ENCODE measurements at regions not wholly inside any gene's neighbourhood (a gene's known extent, or its start where the extent isn't known, plus 50 kb on each side); places are given as distances from the start of the nearest gene placed in this dataset.

- Mint-ChIP-seq H3K4me1 (no peaks in the 10 kb centered on the region), H3K36me3 (ENCODE audit: low read depth) (no peaks in the 10 kb centered on the region), H3K27me3 (peaks cover 16% of the 10 kb centered on the region), H3K4me3 (no peak overlapping the region), H3K27ac (no peak overlapping the region), H3K9me3 (peaks cover 8% of the 10 kb centered on the region)
- ChIA-PET POLR2A (no interaction called here), CTCF (no interaction called here)
- DNase-seq, result no peak
Measured at GRCh38 chr10:128230401-128230800, 104.2 kb upstream of the MKI67 start.

GRCh38 chr10:128233422-128233821 lies 107.2 kb upstream of the MKI67 start:
- H3K27ac Mint-ChIP-seq, result no peak overlapping the region
- ChIA-PET CTCF (no interaction called here), POLR2A (no interaction called here)
- no peaks in the 10 kb centered on the region for H3K4me1 Mint-ChIP-seq
- no peak for DNase-seq
- no peak overlapping the region for H3K4me3 Mint-ChIP-seq
- peaks cover 3% of the 10 kb centered on the region for H3K27me3 Mint-ChIP-seq
- peaks cover 8% of the 10 kb centered on the region for H3K9me3 Mint-ChIP-seq
- H3K36me3 Mint-ChIP-seq (ENCODE audit: low read depth), result no peaks in the 10 kb centered on the region

- no peaks in the 10 kb centered on the region for H3K27me3 Mint-ChIP-seq
- H3K4me3 Mint-ChIP-seq, result no peak overlapping the region
- H3K4me1 Mint-ChIP-seq, result no peaks in the 10 kb centered on the region
- H3K36me3 Mint-ChIP-seq (ENCODE audit: low read depth), result no peaks in the 10 kb centered on the region
- ChIA-PET POLR2A (no interaction called here), CTCF (no interaction called here)
- peaks cover 8% of the 10 kb centered on the region for H3K9me3 Mint-ChIP-seq
- H3K27ac Mint-ChIP-seq, result no peak overlapping the region
- no peak for DNase-seq
Measured at GRCh38 chr10:128237710-128238109, 111.5 kb upstream of the MKI67 start.

DNA sequence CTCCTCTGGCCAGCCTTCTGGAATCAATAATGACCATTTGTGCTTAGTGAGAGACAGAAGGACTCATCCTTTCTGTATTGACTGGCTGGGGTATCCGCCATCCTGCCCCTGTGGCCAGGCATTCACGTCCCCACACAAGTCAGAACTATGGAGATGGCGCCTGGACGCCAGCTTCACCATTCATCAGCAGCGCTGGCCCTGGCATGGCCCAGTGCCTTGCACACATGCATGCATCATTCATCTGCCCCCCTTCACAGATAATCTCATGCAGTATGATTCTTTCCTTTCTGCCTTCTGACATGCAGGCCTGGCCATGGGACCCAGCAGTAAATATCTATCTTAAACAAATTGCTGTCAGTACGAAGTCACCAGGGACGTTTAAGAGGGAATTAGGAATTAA lies 114.8 kb upstream of the MKI67 start:
- Mint-ChIP-seq H3K4me3 (no peak overlapping the region), H3K9me3 (no peaks in the 10 kb centered on the region), H3K27ac (no peak overlapping the region), H3K27me3 (no peaks in the 10 kb centered on the region), H3K36me3 (ENCODE audit: low read depth) (no peaks in the 10 kb centered on the region), H3K4me1 (no peaks in the 10 kb centered on the region)
- ChIA-PET CTCF (no interaction called here), POLR2A (no interaction called here)
- DNase-seq, result no peak

DNA sequence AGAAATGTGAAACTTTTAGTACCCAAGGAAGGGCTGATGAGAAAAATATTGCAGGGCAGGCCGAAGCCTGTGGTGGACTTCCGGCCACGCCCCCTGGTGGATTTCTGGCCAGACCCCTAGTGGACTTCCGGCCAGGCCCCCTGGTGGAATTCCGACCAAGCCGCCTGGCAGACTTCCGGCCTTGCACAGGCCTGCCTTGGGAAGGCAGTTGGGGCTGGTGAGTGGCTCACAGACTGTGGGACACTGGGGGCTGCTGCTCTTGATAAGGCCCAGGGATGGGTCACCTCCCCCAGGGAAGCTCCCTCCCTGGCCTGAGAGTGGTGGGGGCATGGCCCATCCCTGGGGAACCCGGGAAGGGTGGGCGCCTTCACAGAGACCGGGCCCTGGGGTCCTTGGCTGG lies 116.4 kb upstream of the MKI67 start:
- ChIA-PET CTCF (no interaction called here), POLR2A (no interaction called here)
- H3K4me1 Mint-ChIP-seq, result no peaks in the 10 kb centered on the region
- H3K9me3 Mint-ChIP-seq, result no peaks in the 10 kb centered on the region
- H3K27me3 Mint-ChIP-seq, result no peaks in the 10 kb centered on the region
- DNase-seq, result no peak
- H3K4me3 Mint-ChIP-seq, result no peak overlapping the region
- H3K27ac Mint-ChIP-seq, result no peak overlapping the region
- no peaks in the 10 kb centered on the region for H3K36me3 Mint-ChIP-seq (ENCODE audit: low read depth)

DNA sequence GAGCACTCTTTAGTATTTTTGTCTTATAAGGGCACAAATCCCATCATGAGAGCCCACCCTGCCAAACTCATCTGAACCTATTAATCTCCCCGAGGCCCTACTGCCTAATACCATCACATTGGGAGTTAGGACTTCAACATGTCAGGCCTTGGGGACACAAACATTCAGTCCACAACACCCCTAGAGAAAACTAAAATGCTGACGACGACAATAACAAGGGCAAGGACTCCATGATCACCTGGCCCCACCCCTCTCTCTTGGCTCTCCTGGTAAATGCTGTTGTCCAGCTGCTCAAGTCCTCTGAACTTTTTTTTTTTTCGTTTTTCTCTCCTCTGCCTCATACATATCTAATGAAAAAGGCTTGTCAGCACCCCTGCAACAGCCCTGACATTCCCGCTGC lies 118.8 kb upstream of the MKI67 start:
- Mint-ChIP-seq H3K4me1 (no peaks in the 10 kb centered on the region), H3K27ac (no peak overlapping the region), H3K27me3 (no peaks in the 10 kb centered on the region), H3K4me3 (no peak overlapping the region), H3K9me3 (no peaks in the 10 kb centered on the region), H3K36me3 (ENCODE audit: low read depth) (no peaks in the 10 kb centered on the region)
- DNase-seq, result no peak
- POLR2A ChIA-PET, result no interaction called here
- CTCF ChIA-PET, result no interaction called here

- peaks cover 2% of the 10 kb centered on the region for H3K27me3 Mint-ChIP-seq
- no peak overlapping the region for H3K27ac Mint-ChIP-seq
- no peak overlapping the region for H3K4me3 Mint-ChIP-seq
- H3K9me3 Mint-ChIP-seq, result no peaks in the 10 kb centered on the region
- H3K4me1 Mint-ChIP-seq, result no peaks in the 10 kb centered on the region
- CTCF ChIA-PET, result no interaction called here
- POLR2A ChIA-PET, result no interaction called here
- DNase-seq, result no peak
- no peaks in the 10 kb centered on the region for H3K36me3 Mint-ChIP-seq (ENCODE audit: low read depth)
Measured at GRCh38 chr10:128247576-128247975, 121.4 kb upstream of the MKI67 start.

- no peaks in the 10 kb centered on the region for H3K36me3 Mint-ChIP-seq (ENCODE audit: low read depth)
- H3K27me3 Mint-ChIP-seq, result peaks cover 3% of the 10 kb centered on the region
- no peak for DNase-seq
- ChIA-PET CTCF (interaction anchor here (1.5 kb wide), 1 partner anchor 13 kb away, joined by 3 read pairs; no protein-coding TSS in a partner anchor), POLR2A (no interaction called here)
- no peak overlapping the region for H3K4me3 Mint-ChIP-seq
- H3K4me1 Mint-ChIP-seq, result peaks cover 2% of the 10 kb centered on the region
- no peak overlapping the region for H3K27ac Mint-ChIP-seq
- no peaks in the 10 kb centered on the region for H3K9me3 Mint-ChIP-seq
Measured at GRCh38 chr10:128254476-128254875, 128.3 kb upstream of the MKI67 start.

- CTCF ChIA-PET, result interaction anchor here (0.9 to 1.3 kb wide), 2 partner anchors 18 to 45 kb away, joined by 3 read pairs; no protein-coding TSS in a partner anchor
- H3K27ac Mint-ChIP-seq, result no peak overlapping the region
- POLR2A ChIA-PET, result no interaction called here
- no peak overlapping the region for H3K4me3 Mint-ChIP-seq
- peaks cover 2% of the 10 kb centered on the region for H3K27me3 Mint-ChIP-seq
- H3K4me1 Mint-ChIP-seq, result peaks cover 2% of the 10 kb centered on the region
- H3K36me3 Mint-ChIP-seq (ENCODE audit: low read depth), result no peaks in the 10 kb centered on the region
- no peaks in the 10 kb centered on the region for H3K9me3 Mint-ChIP-seq
- DNase-seq, result no peak
Measured at GRCh38 chr10:128257428-128257827, 131.2 kb upstream of the MKI67 start.

DNA sequence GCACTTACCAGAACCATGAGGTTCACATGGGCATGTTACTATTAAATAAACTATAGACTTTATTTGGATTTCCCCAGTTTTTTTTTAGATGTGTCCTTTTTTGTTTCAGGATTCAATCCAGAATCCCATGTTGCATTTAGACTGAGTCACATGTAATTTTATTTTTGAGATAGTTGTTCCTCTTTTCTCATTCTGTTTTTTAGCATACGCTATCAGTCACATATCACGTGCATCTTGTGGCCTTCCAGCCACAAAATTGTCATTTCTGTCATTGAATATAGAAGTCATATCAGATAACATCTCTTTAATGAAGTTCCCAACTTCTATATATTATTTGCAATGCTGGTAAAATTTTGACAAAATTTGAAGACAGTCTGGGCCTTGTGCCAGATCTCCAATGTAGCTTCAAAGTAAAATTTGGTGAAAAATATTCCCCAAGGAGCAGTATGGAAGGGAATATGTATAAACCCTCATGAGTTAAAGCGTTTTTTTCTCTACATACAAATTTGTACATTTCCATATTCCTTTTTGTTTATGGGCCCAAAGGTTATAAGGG lies 132.3 kb upstream of the MKI67 start:
- H3K9me3 Mint-ChIP-seq, result no peaks in the 10 kb centered on the region
- ChIA-PET CTCF (no interaction called here), POLR2A (no interaction called here)
- no peak overlapping the region for H3K27ac Mint-ChIP-seq
- no peak overlapping the region for H3K4me3 Mint-ChIP-seq
- peaks cover 2% of the 10 kb centered on the region for H3K4me1 Mint-ChIP-seq
- H3K27me3 Mint-ChIP-seq, result peaks cover 5% of the 10 kb centered on the region
- DNase-seq, result no peak
- H3K36me3 Mint-ChIP-seq (ENCODE audit: low read depth), result no peaks in the 10 kb centered on the region

DNA sequence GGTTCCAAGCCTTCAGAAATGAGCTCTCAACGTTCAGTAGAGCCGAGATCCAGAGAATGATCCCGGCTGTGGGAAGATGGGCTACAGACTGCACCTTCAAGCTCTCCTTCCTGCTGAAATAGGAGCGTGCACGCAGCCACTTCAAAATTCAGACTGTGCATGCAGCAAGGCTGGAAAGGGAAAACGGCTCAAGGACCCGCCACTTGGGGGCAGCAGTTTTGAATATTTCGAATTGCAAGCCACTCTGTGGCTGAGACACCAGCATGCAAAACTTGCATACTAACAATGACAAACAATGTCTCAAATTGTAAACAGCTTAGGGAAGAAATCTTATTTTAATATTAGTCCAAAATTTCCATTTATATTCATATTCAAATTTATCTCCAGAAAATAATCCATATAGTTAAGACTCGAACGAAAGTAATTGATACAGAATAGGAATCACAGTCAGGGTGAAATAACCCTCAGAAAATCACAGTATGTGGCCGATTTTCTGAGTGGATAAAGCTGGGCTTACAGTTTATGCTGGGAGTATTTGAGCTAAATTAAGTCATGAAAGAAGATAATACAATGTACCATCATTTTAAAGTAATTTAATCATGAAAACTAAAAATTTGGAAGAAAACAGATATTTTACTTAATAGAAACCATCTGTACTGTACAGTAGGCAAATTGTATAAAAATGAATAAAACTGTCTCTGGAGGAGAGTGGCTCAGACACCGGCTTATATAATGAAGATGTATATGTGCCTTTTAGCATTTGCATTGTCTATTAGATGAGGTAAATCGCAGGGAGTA lies 137.9 kb upstream of the MKI67 start:
- no peak overlapping the region for H3K27ac Mint-ChIP-seq
- H3K9me3 Mint-ChIP-seq, result no peaks in the 10 kb centered on the region
- H3K4me3 Mint-ChIP-seq, result no peak overlapping the region
- no peaks in the 10 kb centered on the region for H3K36me3 Mint-ChIP-seq (ENCODE audit: low read depth)
- CTCF ChIA-PET, result interaction anchor here (1.1 to 2.4 kb wide), 5 partner anchors 10 to 154 kb away, joined by 3 to 7 read pairs (median 3); no protein-coding TSS in a partner anchor
- DNase-seq, result peak; percentile 58
- H3K4me1 Mint-ChIP-seq, result no peaks in the 10 kb centered on the region
- peaks cover 31% of the 10 kb centered on the region for H3K27me3 Mint-ChIP-seq
- POLR2A ChIA-PET, result no interaction called here

GRCh38 chr10:128265596-128265995 lies 139.4 kb upstream of the MKI67 start:
- Mint-ChIP-seq H3K27ac (no peak overlapping the region), H3K4me1 (no peaks in the 10 kb centered on the region), H3K9me3 (no peaks in the 10 kb centered on the region), H3K4me3 (no peak overlapping the region), H3K27me3 (peaks cover 31% of the 10 kb centered on the region), H3K36me3 (ENCODE audit: low read depth) (no peaks in the 10 kb centered on the region)
- POLR2A ChIA-PET, result no interaction called here
- no peak for DNase-seq
- CTCF ChIA-PET, result interaction anchor here (0.7 kb wide), 1 partner anchor 146 kb away, joined by 3 read pairs; no protein-coding TSS in a partner anchor

DNA sequence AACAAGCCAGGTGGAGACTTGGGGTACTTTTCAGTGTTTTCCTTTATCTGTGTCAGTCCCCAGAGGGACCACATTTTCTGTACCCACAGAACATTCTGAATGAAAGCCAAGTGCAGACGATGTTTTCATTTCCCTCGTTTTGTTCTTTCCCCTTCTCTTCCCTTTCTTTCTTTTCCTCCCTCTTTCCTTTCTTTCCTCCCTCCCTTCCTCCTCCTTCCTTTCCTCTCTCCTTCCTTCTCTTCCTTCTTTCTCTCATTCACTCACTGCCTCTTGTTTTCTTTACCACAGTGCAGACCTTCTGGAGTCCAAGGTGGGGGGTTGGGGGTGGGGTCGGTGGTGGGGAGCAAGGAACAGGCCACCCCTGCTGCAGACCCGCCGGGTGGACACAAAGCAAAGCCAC lies 141.4 kb upstream of the MKI67 start:
- peaks cover 31% of the 10 kb centered on the region for H3K27me3 Mint-ChIP-seq
- H3K27ac Mint-ChIP-seq, result no peak overlapping the region
- DNase-seq, result no peak
- H3K4me1 Mint-ChIP-seq, result no peaks in the 10 kb centered on the region
- no peaks in the 10 kb centered on the region for H3K9me3 Mint-ChIP-seq
- no peak overlapping the region for H3K4me3 Mint-ChIP-seq
- POLR2A ChIA-PET, result no interaction called here
- H3K36me3 Mint-ChIP-seq (ENCODE audit: low read depth), result no peaks in the 10 kb centered on the region
- CTCF ChIA-PET, result interaction anchor here (0.8 kb wide), 1 partner anchor 12 kb away, joined by 3 read pairs; no protein-coding TSS in a partner anchor
